ENCODE measurements at regions not wholly inside any gene's neighbourhood (a gene's known extent, or its start where the extent isn't known, plus 50 kb on each side); places are given as distances from the start of the nearest gene placed in this dataset.

- Mint-ChIP-seq H3K36me3 (no peaks in the 10 kb centered on the region), H3K4me3 (no peak overlapping the region), H3K27me3 (peaks cover 15% of the 10 kb centered on the region), H3K27ac (no peak overlapping the region), H3K9me3 (peaks cover 19% of the 10 kb centered on the region), H3K4me1 (no peaks in the 10 kb centered on the region)
- no peak for DNase-seq
- CTCF ChIA-PET, result no interaction called here
Observed at GRCh38 chr7:156062286-156062685, 250.0 kb upstream of the SHH start.

GRCh38 chr7:156061689-156062255 lies 249.5 kb upstream of the SHH start:
- no peaks in the 10 kb centered on the region for H3K4me1 Mint-ChIP-seq
- H3K36me3 Mint-ChIP-seq, result no peaks in the 10 kb centered on the region
- CTCF ChIA-PET, result no interaction called here
- H3K9me3 Mint-ChIP-seq, result peaks cover 19% of the 10 kb centered on the region
- DNase-seq, result no peak
- peaks cover 15% of the 10 kb centered on the region for H3K27me3 Mint-ChIP-seq
- H3K4me3 Mint-ChIP-seq, result no peak overlapping the region
- H3K27ac Mint-ChIP-seq, result no peak overlapping the region

- peaks cover 18% of the 10 kb centered on the region for H3K27me3 Mint-ChIP-seq
- no peak overlapping the region for H3K4me3 Mint-ChIP-seq
- CTCF ChIA-PET, result no interaction called here
- no peaks in the 10 kb centered on the region for H3K4me1 Mint-ChIP-seq
- H3K27ac Mint-ChIP-seq, result no peak overlapping the region
- no peak for DNase-seq
- no peaks in the 10 kb centered on the region for H3K36me3 Mint-ChIP-seq
- H3K9me3 Mint-ChIP-seq, result peaks cover 19% of the 10 kb centered on the region
Observed at GRCh38 chr7:156060925-156061324, 248.7 kb upstream of the SHH start.

- Mint-ChIP-seq H3K27me3 (peaks cover 19% of the 10 kb centered on the region), H3K4me3 (no peak overlapping the region), H3K36me3 (no peaks in the 10 kb centered on the region), H3K27ac (no peak overlapping the region), H3K4me1 (no peaks in the 10 kb centered on the region), H3K9me3 (peaks cover 19% of the 10 kb centered on the region)
- DNase-seq, result no peak
- CTCF ChIA-PET, result no interaction called here
Observed at GRCh38 chr7:156059369-156059768, 247.1 kb upstream of the SHH start.

- Mint-ChIP-seq H3K4me3 (no peak overlapping the region), H3K27me3 (peaks cover 19% of the 10 kb centered on the region)
- CTCF ChIA-PET, result no interaction called here
Observed at GRCh38 chr7:156058248-156058647, 246.0 kb upstream of the SHH start.

GRCh38 chr7:156056534-156056933 lies 244.3 kb upstream of the SHH start:
- H3K9me3 Mint-ChIP-seq, result peaks cover 14% of the 10 kb centered on the region
- no peaks in the 10 kb centered on the region for H3K36me3 Mint-ChIP-seq
- CTCF ChIA-PET, result no interaction called here
- no peak for DNase-seq
- H3K27me3 Mint-ChIP-seq, result peaks cover 19% of the 10 kb centered on the region
- no peaks in the 10 kb centered on the region for H3K4me1 Mint-ChIP-seq
- no peak overlapping the region for H3K27ac Mint-ChIP-seq
- H3K4me3 Mint-ChIP-seq, result no peak overlapping the region

More at GRCh38 chr7:156058248-156058647, 246.0 kb upstream of the SHH start:
- no peak for DNase-seq
- peaks cover 19% of the 10 kb centered on the region for H3K9me3 Mint-ChIP-seq
- no peak overlapping the region for H3K27ac Mint-ChIP-seq
- no peaks in the 10 kb centered on the region for H3K4me1 Mint-ChIP-seq
- H3K36me3 Mint-ChIP-seq, result no peaks in the 10 kb centered on the region

- no peak overlapping the region for H3K4me3 Mint-ChIP-seq
- no peaks in the 10 kb centered on the region for H3K4me1 Mint-ChIP-seq
- CTCF ChIA-PET, result no interaction called here
- H3K36me3 Mint-ChIP-seq, result no peaks in the 10 kb centered on the region
- peak; percentile 7 for DNase-seq
- H3K27ac Mint-ChIP-seq, result no peak overlapping the region
- peaks cover 19% of the 10 kb centered on the region for H3K27me3 Mint-ChIP-seq
- peaks cover 3% of the 10 kb centered on the region for H3K9me3 Mint-ChIP-seq
Observed at GRCh38 chr7:156055206-156055822, 243.1 kb upstream of the SHH start.

- no peak overlapping the region for H3K4me3 Mint-ChIP-seq
- CTCF ChIA-PET, result no interaction called here
Observed at GRCh38 chr7:156051884-156052283, 239.6 kb upstream of the SHH start.

GRCh38 chr7:156050636-156051569 lies 238.6 kb upstream of the SHH start:
- H3K27ac Mint-ChIP-seq, result peak overlapping the region; percentile 28
- CTCF ChIA-PET, result no interaction called here
- H3K36me3 Mint-ChIP-seq, result no peaks in the 10 kb centered on the region
- no peak overlapping the region for H3K4me3 Mint-ChIP-seq
- no peaks in the 10 kb centered on the region for H3K4me1 Mint-ChIP-seq
- H3K27me3 Mint-ChIP-seq, result peaks cover 9% of the 10 kb centered on the region
- peak; percentile 8 for DNase-seq
- H3K9me3 Mint-ChIP-seq, result no peaks in the 10 kb centered on the region

More at GRCh38 chr7:156051884-156052283, 239.6 kb upstream of the SHH start:
- Mint-ChIP-seq H3K36me3 (no peaks in the 10 kb centered on the region), H3K9me3 (no peaks in the 10 kb centered on the region), H3K27me3 (peaks cover 11% of the 10 kb centered on the region), H3K27ac (no peak overlapping the region), H3K4me1 (no peaks in the 10 kb centered on the region)
- peak; percentile 5 for DNase-seq

GRCh38 chr7:156049366-156049765 lies 237.1 kb upstream of the SHH start:
- Mint-ChIP-seq H3K36me3 (no peaks in the 10 kb centered on the region), H3K4me1 (no peaks in the 10 kb centered on the region), H3K9me3 (no peaks in the 10 kb centered on the region), H3K27me3 (peaks cover 5% of the 10 kb centered on the region), H3K27ac (no peak overlapping the region), H3K4me3 (no peak overlapping the region)
- CTCF ChIA-PET, result no interaction called here
- DNase-seq, result peak; percentile 21

- H3K36me3 Mint-ChIP-seq, result no peaks in the 10 kb centered on the region
- no peak for DNase-seq
- H3K27ac Mint-ChIP-seq, result no peak overlapping the region
- CTCF ChIA-PET, result no interaction called here
- H3K9me3 Mint-ChIP-seq, result no peaks in the 10 kb centered on the region
- H3K4me1 Mint-ChIP-seq, result peaks cover 2% of the 10 kb centered on the region
- peaks cover 9% of the 10 kb centered on the region for H3K27me3 Mint-ChIP-seq
- H3K4me3 Mint-ChIP-seq, result no peak overlapping the region
Observed at GRCh38 chr7:156046031-156046560, 233.8 kb upstream of the SHH start.

GRCh38 chr7:156043416-156044178 lies 231.3 kb upstream of the SHH start:
- Mint-ChIP-seq H3K27me3 (peaks cover 9% of the 10 kb centered on the region), H3K4me1 (peaks cover 11% of the 10 kb centered on the region), H3K27ac (no peak overlapping the region), H3K9me3 (no peaks in the 10 kb centered on the region), H3K4me3 (no peak overlapping the region), H3K36me3 (no peaks in the 10 kb centered on the region)
- DNase-seq, result peak; percentile 10
- CTCF ChIA-PET, result no interaction called here

GRCh38 chr7:156041398-156041797 lies 229.1 kb upstream of the SHH start:
- Mint-ChIP-seq H3K4me1 (peaks cover 11% of the 10 kb centered on the region), H3K27ac (no peak overlapping the region), H3K27me3 (peaks cover 13% of the 10 kb centered on the region), H3K9me3 (no peaks in the 10 kb centered on the region), H3K36me3 (no peaks in the 10 kb centered on the region), H3K4me3 (no peak overlapping the region)
- no peak for DNase-seq
- CTCF ChIA-PET, result no interaction called here

Data from activated naive CD4-positive, alpha-beta T cell treated with anti-CD3 and anti-CD28 coated beads, Interleukin-2, amount 10 ng/mL, durations not matched to agents 7 days and 5 days (primary cell).